ENCODE measurements at regions not wholly inside any gene's neighbourhood (a gene's known extent, or its start where the extent isn't known, plus 50 kb on each side); places are given as distances from the start of the nearest gene placed in this dataset.

DNA sequence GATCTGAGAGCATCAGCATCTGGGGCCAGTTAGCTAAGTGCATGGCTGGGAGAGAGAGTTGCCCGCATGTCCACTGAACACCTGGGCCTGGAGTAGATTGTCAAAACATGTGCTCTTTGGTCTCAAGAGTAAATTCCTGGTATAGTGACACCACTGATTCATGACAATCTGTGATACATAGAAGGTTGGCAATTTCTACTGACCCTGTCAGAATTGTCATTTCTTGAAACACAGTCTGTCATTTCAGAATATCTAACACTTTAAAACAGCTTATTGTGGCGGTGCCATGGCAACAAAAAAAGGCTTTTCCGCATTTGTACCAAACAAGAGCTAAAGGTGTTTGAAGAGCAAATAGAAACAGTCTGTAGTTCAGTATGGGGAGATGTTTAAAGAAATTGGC lies 186.4 kb upstream of the FAM78B start:
- Mint-ChIP-seq H3K36me3 (no peaks in the 10 kb centered on the region), H3K27me3 (peaks cover 0 to 3% of the 10 kb centered on the region in 2 donors), H3K9me3 (peaks cover 0 to 2% (median 0%) of the 10 kb centered on the region in 5 donors), H3K27ac (no peak overlapping the region), H3K4me3 (no peak overlapping the region), H3K4me1 (no peaks in the 10 kb centered on the region)
- CTCF ChIA-PET, result no interaction called here
- no peaks in the 10 kb centered on the region for H3K27me3 ChIP-seq (ENCODE audit: insufficient read depth, low read length, poor library complexity, severe bottlenecking)
- no peak overlapping the region for H3K27ac ChIP-seq (ENCODE audit: low read depth, low read length)
- POLR2A ChIA-PET, result no interaction called here
- H3K4me1 ChIP-seq (ENCODE audit: insufficient read depth, low read length), result no peaks in the 10 kb centered on the region
- no peak overlapping the region for H3K4me3 ChIP-seq (ENCODE audit: low read length)
- no peaks in the 10 kb centered on the region for H3K36me3 ChIP-seq (ENCODE audit: insufficient read depth, low read length)
- no peaks in the 10 kb centered on the region for H3K9me3 ChIP-seq (ENCODE audit: low read length)
- no peak for DNase-seq

GRCh38 chr1:166354406-166354805 lies 187.6 kb upstream of the FAM78B start:
- H3K4me1 Mint-ChIP-seq, result no peaks in the 10 kb centered on the region
- no peaks in the 10 kb centered on the region for H3K9me3 ChIP-seq (ENCODE audit: low read length)
- no peaks in the 10 kb centered on the region for H3K4me1 ChIP-seq (ENCODE audit: insufficient read depth, low read length)
- DNase-seq, result no peak
- H3K36me3 Mint-ChIP-seq, result no peaks in the 10 kb centered on the region
- no peak overlapping the region for H3K27ac Mint-ChIP-seq
- ChIA-PET POLR2A (no interaction called here), CTCF (no interaction called here)
- no peak overlapping the region for H3K4me3 Mint-ChIP-seq
- peaks cover 0 to 3% of the 10 kb centered on the region in 2 donors for H3K27me3 Mint-ChIP-seq
- H3K36me3 ChIP-seq (ENCODE audit: insufficient read depth, low read length), result no peaks in the 10 kb centered on the region
- H3K27me3 ChIP-seq (ENCODE audit: insufficient read depth, low read length, poor library complexity, severe bottlenecking), result no peaks in the 10 kb centered on the region
- peaks cover 0 to 2% (median 0%) of the 10 kb centered on the region in 5 donors for H3K9me3 Mint-ChIP-seq
- H3K4me3 ChIP-seq (ENCODE audit: low read length), result no peak overlapping the region
- H3K27ac ChIP-seq (ENCODE audit: low read depth, low read length), result no peak overlapping the region

- no peak overlapping the region for H3K4me3 Mint-ChIP-seq
These were observed 198.3 kb upstream of the FAM78B start for GRCh38 chr1:166365081-166365480.

DNA sequence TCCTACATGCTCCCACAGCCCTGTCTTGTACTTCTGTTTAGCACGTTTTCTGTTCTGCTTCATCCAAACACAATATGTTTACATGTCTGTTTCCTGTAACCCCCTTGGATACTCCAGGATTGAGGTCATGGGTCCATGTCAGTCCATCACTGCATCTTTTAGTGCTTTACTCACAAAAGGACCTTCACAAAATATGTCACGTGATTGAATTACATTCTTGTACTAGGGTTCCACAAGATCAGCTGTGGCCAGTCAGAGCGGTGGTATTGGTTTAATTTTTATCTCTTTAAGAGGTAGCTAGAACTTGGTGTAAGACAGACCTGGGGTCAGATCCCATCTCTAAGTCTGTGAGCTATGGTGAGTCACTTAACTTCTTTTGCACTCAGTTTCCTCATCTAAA lies 201.2 kb upstream of the FAM78B start:
- Mint-ChIP-seq H3K9me3 (peaks cover 0 to 1% (median 0%) of the 10 kb centered on the region in 5 donors), H3K36me3 (no peaks in the 10 kb centered on the region), H3K4me1 (no peaks in the 10 kb centered on the region), H3K4me3 (no peak overlapping the region), H3K27me3 (peaks cover 0 to 3% of the 10 kb centered on the region in 2 donors), H3K27ac (peak overlapping the region in 1 of 8 donors; percentile 69)
- CTCF ChIA-PET, result no interaction called here
- Histone ChIP-seq H3K9me3 (ENCODE audit: low read length) (no peaks in the 10 kb centered on the region), H3K27me3 (ENCODE audit: insufficient read depth, low read length, poor library complexity, severe bottlenecking) (no peaks in the 10 kb centered on the region), H3K36me3 (ENCODE audit: insufficient read depth, low read length) (no peaks in the 10 kb centered on the region), H3K4me1 (ENCODE audit: insufficient read depth, low read length) (no peaks in the 10 kb centered on the region), H3K4me3 (ENCODE audit: low read length) (no peak overlapping the region), H3K27ac (ENCODE audit: low read depth, low read length) (no peak overlapping the region)
- no peak for DNase-seq
- POLR2A ChIA-PET, result no interaction called here

More at GRCh38 chr1:166365081-166365480, 198.3 kb upstream of the FAM78B start:
- Histone ChIP-seq H3K27me3 (ENCODE audit: insufficient read depth, low read length, poor library complexity, severe bottlenecking) (no peaks in the 10 kb centered on the region), H3K4me3 (ENCODE audit: low read length) (no peak overlapping the region), H3K4me1 (ENCODE audit: insufficient read depth, low read length) (no peaks in the 10 kb centered on the region), H3K9me3 (ENCODE audit: low read length) (no peaks in the 10 kb centered on the region), H3K27ac (ENCODE audit: low read depth, low read length) (no peak overlapping the region), H3K36me3 (ENCODE audit: insufficient read depth, low read length) (no peaks in the 10 kb centered on the region)
- no peaks in the 10 kb centered on the region for H3K4me1 Mint-ChIP-seq
- no peak for DNase-seq
- POLR2A ChIA-PET, result no interaction called here
- H3K36me3 Mint-ChIP-seq, result no peaks in the 10 kb centered on the region
- no peak overlapping the region for H3K27ac Mint-ChIP-seq
- peaks cover 0 to 1% (median 0%) of the 10 kb centered on the region in 5 donors for H3K9me3 Mint-ChIP-seq
- CTCF ChIA-PET, result no interaction called here
- H3K27me3 Mint-ChIP-seq, result peaks cover 0 to 3% of the 10 kb centered on the region in 2 donors

DNA sequence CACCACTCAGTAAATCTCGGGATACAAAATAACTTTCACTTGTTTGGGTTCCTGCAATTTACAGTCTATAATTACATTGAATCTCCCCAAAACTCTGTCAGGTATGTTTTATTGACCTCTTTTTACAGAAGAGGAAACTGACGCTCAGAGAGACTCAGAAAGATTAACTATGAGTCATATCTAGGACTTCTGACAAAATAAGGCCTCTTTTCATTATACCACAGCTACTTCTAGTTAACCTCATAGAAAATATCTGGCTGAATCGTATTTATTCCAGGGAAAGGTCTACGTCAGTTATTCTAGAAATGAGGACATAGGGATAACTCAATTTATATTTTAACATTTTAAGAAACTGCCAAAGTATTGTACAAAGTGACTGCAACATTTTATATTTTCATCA lies 211.1 kb upstream of the FAM78B start:
- ChIA-PET CTCF (no interaction called here), POLR2A (no interaction called here)
- no peak overlapping the region for H3K27ac Mint-ChIP-seq
- no peaks in the 10 kb centered on the region for H3K4me1 ChIP-seq (ENCODE audit: insufficient read depth, low read length)
- peaks cover 2 to 10% of the 10 kb centered on the region in 2 donors for H3K27me3 Mint-ChIP-seq
- no peaks in the 10 kb centered on the region for H3K36me3 Mint-ChIP-seq
- no peak overlapping the region for H3K4me3 Mint-ChIP-seq
- no peak for DNase-seq
- no peak overlapping the region for H3K27ac ChIP-seq (ENCODE audit: low read depth, low read length)
- peaks cover 0 to 3% (median 0%) of the 10 kb centered on the region in 5 donors for H3K9me3 Mint-ChIP-seq
- H3K4me3 ChIP-seq (ENCODE audit: low read length), result no peak overlapping the region
- H3K9me3 ChIP-seq (ENCODE audit: low read length), result no peaks in the 10 kb centered on the region
- no peaks in the 10 kb centered on the region for H3K36me3 ChIP-seq (ENCODE audit: insufficient read depth, low read length)
- no peaks in the 10 kb centered on the region for H3K27me3 ChIP-seq (ENCODE audit: insufficient read depth, low read length, poor library complexity, severe bottlenecking)
- no peaks in the 10 kb centered on the region for H3K4me1 Mint-ChIP-seq

- Histone ChIP-seq H3K4me3 (ENCODE audit: low read length) (no peak overlapping the region), H3K27ac (ENCODE audit: low read depth, low read length) (no peak overlapping the region), H3K27me3 (ENCODE audit: insufficient read depth, low read length, poor library complexity, severe bottlenecking) (no peaks in the 10 kb centered on the region), H3K4me1 (ENCODE audit: insufficient read depth, low read length) (no peaks in the 10 kb centered on the region), H3K9me3 (ENCODE audit: low read length) (no peaks in the 10 kb centered on the region), H3K36me3 (ENCODE audit: insufficient read depth, low read length) (no peaks in the 10 kb centered on the region)
- POLR2A ChIA-PET, result no interaction called here
- H3K27me3 Mint-ChIP-seq, result peaks cover 4 to 10% of the 10 kb centered on the region in 2 donors
- peaks cover 0 to 3% (median 0%) of the 10 kb centered on the region in 5 donors for H3K9me3 Mint-ChIP-seq
- no peak for DNase-seq
- H3K4me1 Mint-ChIP-seq, result no peaks in the 10 kb centered on the region
- CTCF ChIA-PET, result no interaction called here
- H3K4me3 Mint-ChIP-seq, result no peak overlapping the region
- no peaks in the 10 kb centered on the region for H3K36me3 Mint-ChIP-seq
- no peak overlapping the region for H3K27ac Mint-ChIP-seq
These were observed 212.0 kb upstream of the FAM78B start for GRCh38 chr1:166378805-166379204.

DNA sequence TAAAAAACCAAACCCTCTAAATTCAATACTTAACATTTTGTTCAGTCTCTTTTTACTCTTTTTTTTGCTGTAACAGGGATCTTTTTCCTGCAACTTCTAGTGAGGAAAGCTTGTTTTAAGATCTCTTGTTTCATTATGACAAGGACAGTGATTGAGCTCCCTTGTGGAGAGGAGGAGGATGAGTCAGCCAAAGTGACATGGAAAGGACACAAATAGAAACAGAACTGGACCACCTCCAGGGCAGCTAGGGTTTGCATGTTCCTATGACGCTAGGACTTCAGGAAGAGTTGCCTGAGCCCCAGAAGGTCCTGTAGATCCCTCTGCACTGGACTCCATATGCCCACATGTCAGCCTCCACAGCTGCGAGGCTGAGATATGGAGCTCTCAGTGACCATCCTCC lies 212.6 kb upstream of the FAM78B start:
- H3K4me1 Mint-ChIP-seq, result no peaks in the 10 kb centered on the region
- H3K27me3 Mint-ChIP-seq, result peaks cover 2 to 6% of the 10 kb centered on the region in 2 donors
- Histone ChIP-seq H3K9me3 (ENCODE audit: low read length) (no peaks in the 10 kb centered on the region), H3K4me3 (ENCODE audit: low read length) (no peak overlapping the region), H3K4me1 (ENCODE audit: insufficient read depth, low read length) (no peaks in the 10 kb centered on the region), H3K36me3 (ENCODE audit: insufficient read depth, low read length) (no peaks in the 10 kb centered on the region), H3K27ac (ENCODE audit: low read depth, low read length) (no peak overlapping the region), H3K27me3 (ENCODE audit: insufficient read depth, low read length, poor library complexity, severe bottlenecking) (no peaks in the 10 kb centered on the region)
- H3K4me3 Mint-ChIP-seq, result no peak overlapping the region
- H3K36me3 Mint-ChIP-seq, result no peaks in the 10 kb centered on the region
- ChIA-PET POLR2A (no interaction called here), CTCF (no interaction called here)
- DNase-seq, result no peak
- H3K9me3 Mint-ChIP-seq, result peaks cover 0 to 3% (median 0%) of the 10 kb centered on the region in 5 donors
- no peak overlapping the region for H3K27ac Mint-ChIP-seq

GRCh38 chr1:166383137-166383536 lies 216.3 kb upstream of the FAM78B start:
- no peak overlapping the region for H3K4me3 ChIP-seq (ENCODE audit: low read length)
- Mint-ChIP-seq H3K27me3 (peaks cover 2 to 5% of the 10 kb centered on the region in 2 donors), H3K36me3 (no peaks in the 10 kb centered on the region), H3K9me3 (no peaks in the 10 kb centered on the region), H3K4me1 (no peaks in the 10 kb centered on the region), H3K4me3 (no peak overlapping the region), H3K27ac (no peak overlapping the region)
- no peak for DNase-seq
- CTCF ChIA-PET, result no interaction called here
- no peaks in the 10 kb centered on the region for H3K36me3 ChIP-seq (ENCODE audit: insufficient read depth, low read length)
- no peaks in the 10 kb centered on the region for H3K9me3 ChIP-seq (ENCODE audit: low read length)
- no peaks in the 10 kb centered on the region for H3K27me3 ChIP-seq (ENCODE audit: insufficient read depth, low read length, poor library complexity, severe bottlenecking)
- POLR2A ChIA-PET, result no interaction called here
- no peaks in the 10 kb centered on the region for H3K4me1 ChIP-seq (ENCODE audit: insufficient read depth, low read length)
- no peak overlapping the region for H3K27ac ChIP-seq (ENCODE audit: low read depth, low read length)

All from CD8-positive, alpha-beta memory T cell (primary cell).